Skeletal muscle cell (primary cell): ENCODE measurements at regions not wholly inside any gene's neighbourhood (a gene's known extent, or its start where the extent isn't known, plus 50 kb on each side); places are given as distances from the start of the nearest gene placed in this dataset.

Experiments used
- DNase-seq: peaks from one replicate; pipeline ENCODE4 v3.0.0-alpha.2; 2010; ENCODE audit warnings: low read depth
- H3K4me3 ChIP-seq: 2 replicates; pipeline ENCODE4 v1.5.1; 2011; ENCODE audit warnings: low read depth, mild to moderate bottlenecking, control low read depth, low read length, moderate library complexity

- peak; percentile 5 for DNase-seq
Measured at GRCh38 chr10:33453081-33454025, 118.9 kb upstream of the NRP1 start.

GRCh38 chr10:33448421-33449140 lies 114.1 kb upstream of the NRP1 start:
- no peak for DNase-seq

More at GRCh38 chr10:33453081-33454025, 118.9 kb upstream of the NRP1 start:
- no peak overlapping the region for H3K4me3 ChIP-seq

GRCh38 chr10:33441561-33441960 lies 107.1 kb upstream of the NRP1 start:
- no peak overlapping the region for H3K4me3 ChIP-seq
- DNase-seq = no peak

More at GRCh38 chr10:33448421-33449140, 114.1 kb upstream of the NRP1 start:
- no peak overlapping the region for H3K4me3 ChIP-seq

- no peak overlapping the region for H3K4me3 ChIP-seq
- DNase-seq = no peak
Measured at GRCh38 chr10:33434933-33435332, 100.5 kb upstream of the NRP1 start.

GRCh38 chr10:33428682-33429081 lies 94.2 kb upstream of the NRP1 start:
- no peak overlapping the region for H3K4me3 ChIP-seq
- DNase-seq = no peak

GRCh38 chr10:33423154-33423529 lies 88.7 kb upstream of the NRP1 start:
- DNase-seq = no peak
- H3K4me3 ChIP-seq = no peak overlapping the region

GRCh38 chr10:33422471-33423153 lies 88.1 kb upstream of the NRP1 start:
- H3K4me3 ChIP-seq = no peak overlapping the region
- no peak for DNase-seq

- no peak overlapping the region for H3K4me3 ChIP-seq
- DNase-seq = peak; percentile 92
Measured at GRCh38 chr10:33421789-33422462, 87.5 kb upstream of the NRP1 start.

GRCh38 chr10:33419311-33419710 lies 84.8 kb upstream of the NRP1 start:
- no peak for DNase-seq
- H3K4me3 ChIP-seq = no peak overlapping the region

- DNase-seq = no peak
- H3K4me3 ChIP-seq = no peak overlapping the region
Measured at GRCh38 chr10:33418301-33418700, 83.8 kb upstream of the NRP1 start.

- no peak overlapping the region for H3K4me3 ChIP-seq
- no peak for DNase-seq
Measured at GRCh38 chr10:33416691-33417090, 82.2 kb upstream of the NRP1 start.

- no peak for DNase-seq
- H3K4me3 ChIP-seq = no peak overlapping the region
Measured at GRCh38 chr10:33416209-33416608, 81.7 kb upstream of the NRP1 start.

GRCh38 chr10:33414841-33415240 lies 80.4 kb upstream of the NRP1 start:
- DNase-seq = no peak
- H3K4me3 ChIP-seq = no peak overlapping the region

GRCh38 chr10:33412653-33413361 lies 78.3 kb upstream of the NRP1 start:
- peak; percentile 95 for DNase-seq
- no peak overlapping the region for H3K4me3 ChIP-seq

GRCh38 chr10:33412241-33412640 lies 77.8 kb upstream of the NRP1 start:
- DNase-seq = no peak
- no peak overlapping the region for H3K4me3 ChIP-seq

GRCh38 chr10:33410860-33411234 lies 76.4 kb upstream of the NRP1 start:
- no peak for DNase-seq
- H3K4me3 ChIP-seq = no peak overlapping the region

- no peak overlapping the region for H3K4me3 ChIP-seq
- DNase-seq = no peak
Measured at GRCh38 chr10:33410096-33410859, 75.8 kb upstream of the NRP1 start.

GRCh38 chr10:33406596-33406995 lies 72.1 kb upstream of the NRP1 start:
- no peak overlapping the region for H3K4me3 ChIP-seq
- no peak for DNase-seq
